ENCODE measurements at regions not wholly inside any gene's neighbourhood (a gene's known extent, or its start where the extent isn't known, plus 50 kb on each side); places are given as distances from the start of the nearest gene placed in this dataset.

- Histone ChIP-seq H3K9me3 (ENCODE audit: insufficient read depth, low read depth, low read length) (no peaks in the 10 kb centered on the region), H2AFZ (ENCODE audit: low read depth, low read length) (no peak overlapping the region), H3K79me2 (ENCODE audit: insufficient read depth, low read length) (no peaks in the 10 kb centered on the region), H3K9ac (ENCODE audit: low read length) (no peak overlapping the region), H3K4me2 (ENCODE audit: low read length) (no peak overlapping the region), H3K4me1 (ENCODE audit: insufficient read depth, low read length) (no peaks in the 10 kb centered on the region), H3K4me3 (ENCODE audit: insufficient read depth, low read depth, low read length) (no peak overlapping the region), H4K20me1 (ENCODE audit: insufficient read depth, low read length) (no peaks in the 10 kb centered on the region), H3K36me3 (ENCODE audit: insufficient read depth, low read length) (no peaks in the 10 kb centered on the region), H3K27me3 (ENCODE audit: insufficient read depth, low read length) (peaks cover 5% of the 10 kb centered on the region), H3K27ac (ENCODE audit: low read depth, low read length) (no peak overlapping the region)
- Mint-ChIP-seq H3K4me3 (ENCODE audit: unreplicated experiment) (no peak overlapping the region), H3K27ac (ENCODE audit: unreplicated experiment) (no peak overlapping the region), H3K36me3 (ENCODE audit: low read depth, unreplicated experiment) (no peaks in the 10 kb centered on the region), H3K4me1 (ENCODE audit: low read depth, unreplicated experiment) (peaks cover 1% of the 10 kb centered on the region), H3K27me3 (ENCODE audit: low read depth, unreplicated experiment) (peaks cover 20% of the 10 kb centered on the region), H3K9me3 (ENCODE audit: unreplicated experiment) (no peaks in the 10 kb centered on the region)
- DNase-seq (ENCODE audit: low read depth) (no peak), FAIRE-seq (no peak)
- no peak for TF ChIP-seq CTCF (IDR thresholded peaks at IDR 0.05; ENCODE audit: insufficient read depth, low read depth, low read length)
- TF ChIP-seq EZH2 (IDR thresholded peaks at IDR 0.05; ENCODE audit: insufficient read depth, low read length) = no peak
These were observed 139.1 kb upstream of the SLC6A11 start for GRCh38 chr3:10676905-10677304.

DNA sequence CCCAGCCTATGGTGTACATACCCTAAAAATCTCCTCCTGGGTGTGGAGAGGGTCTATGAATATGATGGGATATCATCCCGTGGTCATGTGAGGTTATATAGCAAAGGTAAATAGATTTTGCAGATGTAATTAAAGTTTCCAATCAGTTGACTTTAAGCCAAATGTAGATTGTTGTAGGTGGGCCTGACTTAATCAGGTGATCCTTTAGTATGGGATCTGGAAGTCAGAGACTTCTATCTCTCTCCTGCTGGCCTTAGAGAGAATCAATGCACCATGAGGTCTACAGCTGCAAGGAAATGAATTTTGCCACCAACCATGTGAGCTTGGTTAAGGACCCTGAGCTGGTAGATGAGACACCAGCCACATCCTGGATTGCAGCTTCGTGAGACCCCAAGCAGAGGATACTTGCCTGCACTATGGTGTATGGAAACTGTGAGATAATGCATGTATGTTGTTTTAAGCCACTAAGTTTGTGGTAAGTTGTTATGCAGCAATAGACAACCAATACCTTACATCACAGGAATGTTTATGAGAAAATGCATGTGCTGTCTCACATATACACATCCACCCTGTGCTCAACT lies 137.1 kb upstream of the SLC6A11 start:
- no peaks in the 10 kb centered on the region for H3K79me2 ChIP-seq (ENCODE audit: insufficient read depth, low read length)
- no peak overlapping the region for H3K4me2 ChIP-seq (ENCODE audit: low read length)
- no peak overlapping the region for H3K27ac Mint-ChIP-seq (ENCODE audit: unreplicated experiment)
- FAIRE-seq (no peak), DNase-seq (ENCODE audit: low read depth) (no peak)
- TF ChIP-seq EZH2 (IDR thresholded peaks at IDR 0.05; ENCODE audit: insufficient read depth, low read length) = no peak
- no peak for TF ChIP-seq CTCF (IDR thresholded peaks at IDR 0.05; ENCODE audit: insufficient read depth, low read depth, low read length)
- H3K27ac ChIP-seq (ENCODE audit: low read depth, low read length) = no peak overlapping the region
- peaks cover 4% of the 10 kb centered on the region for H3K4me1 Mint-ChIP-seq (ENCODE audit: low read depth, unreplicated experiment)
- no peak overlapping the region for H3K4me3 Mint-ChIP-seq (ENCODE audit: unreplicated experiment)
- H3K4me1 ChIP-seq (ENCODE audit: insufficient read depth, low read length) = no peaks in the 10 kb centered on the region
- no peak overlapping the region for H3K9ac ChIP-seq (ENCODE audit: low read length)
- H3K36me3 ChIP-seq (ENCODE audit: insufficient read depth, low read length) = no peaks in the 10 kb centered on the region
- no peak overlapping the region for H2AFZ ChIP-seq (ENCODE audit: low read depth, low read length)
- H4K20me1 ChIP-seq (ENCODE audit: insufficient read depth, low read length) = no peaks in the 10 kb centered on the region
- no peak overlapping the region for H3K4me3 ChIP-seq (ENCODE audit: insufficient read depth, low read depth, low read length)
- peaks cover 15% of the 10 kb centered on the region for H3K27me3 Mint-ChIP-seq (ENCODE audit: low read depth, unreplicated experiment)
- no peaks in the 10 kb centered on the region for H3K9me3 Mint-ChIP-seq (ENCODE audit: unreplicated experiment)
- H3K9me3 ChIP-seq (ENCODE audit: insufficient read depth, low read depth, low read length) = no peaks in the 10 kb centered on the region
- H3K36me3 Mint-ChIP-seq (ENCODE audit: low read depth, unreplicated experiment) = no peaks in the 10 kb centered on the region
- peaks cover 4% of the 10 kb centered on the region for H3K27me3 ChIP-seq (ENCODE audit: insufficient read depth, low read length)

DNA sequence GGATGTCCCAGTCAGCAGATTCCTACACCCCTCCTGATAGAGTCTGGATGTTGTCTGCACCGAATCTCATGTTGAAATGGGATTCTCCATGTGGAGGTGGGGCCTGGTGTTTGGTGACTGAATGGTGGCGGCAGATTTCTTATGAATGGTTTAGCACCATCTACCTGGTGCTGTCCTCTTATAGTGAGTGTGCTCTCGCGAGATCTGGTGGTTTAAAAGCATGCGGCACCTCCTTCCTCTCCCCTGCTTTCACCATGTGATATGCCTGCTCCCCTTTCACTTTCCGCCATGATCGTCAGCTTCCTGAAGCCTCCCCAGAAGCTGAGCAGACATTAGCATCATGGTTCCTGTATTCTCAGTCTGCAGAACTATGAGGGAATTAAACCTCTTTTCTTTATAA lies 135.2 kb upstream of the SLC6A11 start:
- H3K27me3 ChIP-seq (ENCODE audit: insufficient read depth, low read length) = peaks cover 4% of the 10 kb centered on the region
- no peak overlapping the region for H3K4me3 Mint-ChIP-seq (ENCODE audit: unreplicated experiment)
- H3K79me2 ChIP-seq (ENCODE audit: insufficient read depth, low read length) = no peaks in the 10 kb centered on the region
- H4K20me1 ChIP-seq (ENCODE audit: insufficient read depth, low read length) = no peaks in the 10 kb centered on the region
- peaks cover 3% of the 10 kb centered on the region for H3K4me1 Mint-ChIP-seq (ENCODE audit: low read depth, unreplicated experiment)
- no peaks in the 10 kb centered on the region for H3K36me3 ChIP-seq (ENCODE audit: insufficient read depth, low read length)
- no peak for TF ChIP-seq CTCF (IDR thresholded peaks at IDR 0.05; ENCODE audit: insufficient read depth, low read depth, low read length)
- no peak for DNase-seq (ENCODE audit: low read depth)
- no peaks in the 10 kb centered on the region for H3K36me3 Mint-ChIP-seq (ENCODE audit: low read depth, unreplicated experiment)
- no peaks in the 10 kb centered on the region for H3K9me3 Mint-ChIP-seq (ENCODE audit: unreplicated experiment)
- no peak for FAIRE-seq
- no peaks in the 10 kb centered on the region for H3K9me3 ChIP-seq (ENCODE audit: insufficient read depth, low read depth, low read length)
- H3K9ac ChIP-seq (ENCODE audit: low read length) = no peak overlapping the region
- H3K27ac ChIP-seq (ENCODE audit: low read depth, low read length) = no peak overlapping the region
- H3K4me3 ChIP-seq (ENCODE audit: insufficient read depth, low read depth, low read length) = no peak overlapping the region
- peaks cover 26% of the 10 kb centered on the region for H3K27me3 Mint-ChIP-seq (ENCODE audit: low read depth, unreplicated experiment)
- no peak overlapping the region for H3K27ac Mint-ChIP-seq (ENCODE audit: unreplicated experiment)
- H3K4me1 ChIP-seq (ENCODE audit: insufficient read depth, low read length) = no peaks in the 10 kb centered on the region
- no peak overlapping the region for H2AFZ ChIP-seq (ENCODE audit: low read depth, low read length)
- H3K4me2 ChIP-seq (ENCODE audit: low read length) = no peak overlapping the region

Data from astrocyte (in vitro differentiated cells and primary cell).